GM18951 (cell line): ENCODE measurements at regions not wholly inside any gene's neighbourhood (a gene's known extent, or its start where the extent isn't known, plus 50 kb on each side); places are given as distances from the start of the nearest gene placed in this dataset.

Source experiments
- POLR2A ChIP-seq: IDR thresholded peaks from 4 replicates; pipeline ENCODE4 v1.6.1; 2011; ENCODE audit warnings: mild to moderate bottlenecking; ENCODE audit not compliant: insufficient read length, insufficient read depth; ENCODE audit errors: extremely low read depth
- in situ Hi-C: fragments of 300-500 bp; cut with MboI; formaldehyde crosslinking; loops from one replicate; pipeline ENCODE4 v1.12.0; 2022; ENCODE audit warnings: low sequenced_read_pairs, mixed read lengths, inconsistent platforms; ENCODE audit not compliant: unreplicated experiment

DNA sequence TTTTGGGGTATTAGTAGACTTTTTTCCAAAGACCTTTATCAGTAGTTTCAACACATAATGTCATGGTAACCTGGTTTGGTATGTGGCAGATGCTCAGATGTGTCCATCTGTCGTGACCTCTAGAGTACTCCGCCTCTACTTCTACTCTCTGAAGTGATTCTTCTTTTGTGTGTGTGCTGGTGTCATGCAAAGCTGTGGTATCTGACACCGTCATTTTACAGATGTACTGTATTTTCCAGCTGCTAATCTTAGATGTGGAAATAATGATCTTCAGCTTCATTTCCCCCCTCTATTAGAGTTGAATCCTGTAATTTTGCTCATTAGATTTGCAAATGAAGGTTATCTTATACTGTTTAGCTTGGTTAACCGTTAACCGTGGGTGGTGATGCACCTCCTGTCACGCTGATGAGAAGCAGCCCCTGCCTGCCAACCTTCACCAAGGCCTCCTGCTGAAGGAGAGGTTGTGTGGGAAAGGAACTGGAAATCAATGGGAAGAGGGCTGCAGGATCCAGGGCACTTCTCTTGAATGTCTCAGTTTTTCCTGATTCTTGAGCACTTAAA, 222.4 kb upstream of the AMIGO2 start:
- in situ Hi-C loops, result no loop called here
- no peak for TF ChIP-seq POLR2A

DNA sequence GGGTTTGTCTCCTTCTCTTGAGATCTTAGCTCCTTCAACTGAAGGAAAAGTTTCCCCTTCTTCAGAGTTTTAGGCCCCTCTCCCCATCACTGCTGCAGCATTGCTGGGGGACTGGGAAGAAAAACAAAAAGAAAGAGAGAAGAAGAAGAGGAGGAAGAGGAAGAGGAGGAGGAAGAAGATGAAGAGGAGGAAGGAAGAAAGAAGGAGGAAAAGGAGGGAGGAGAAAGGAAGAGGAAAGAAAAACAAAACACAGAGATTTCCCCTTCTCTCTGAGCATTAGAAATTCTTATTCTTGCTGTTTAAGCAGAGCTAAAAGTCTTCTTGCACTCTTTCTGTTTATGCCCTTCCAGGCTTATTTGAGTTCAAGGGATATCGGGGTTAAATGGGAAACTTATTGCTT, 219.8 kb upstream of the AMIGO2 start:
- in situ Hi-C loops, result no loop called here
- no peak for TF ChIP-seq POLR2A

DNA sequence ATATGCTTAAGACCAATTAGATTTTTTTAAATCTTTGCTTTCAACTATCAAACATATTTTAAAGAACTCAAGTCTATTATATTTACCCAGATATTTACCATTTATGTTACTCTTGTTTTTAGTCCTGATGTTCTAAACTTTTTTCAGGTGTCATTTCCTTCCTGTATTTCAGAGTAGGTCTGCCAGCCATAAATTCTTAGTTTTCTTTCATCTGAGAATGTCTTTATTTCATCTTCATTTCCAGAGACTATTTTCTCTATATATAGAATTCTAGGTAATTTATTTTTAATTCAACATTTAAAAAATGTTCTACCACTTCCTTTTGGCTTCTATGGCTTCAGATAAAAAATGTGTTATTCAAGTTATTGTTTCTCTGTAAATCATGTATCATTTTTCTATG, 218.2 kb upstream of the AMIGO2 start:
- no peak for TF ChIP-seq POLR2A
- in situ Hi-C loops, result no loop called here

DNA sequence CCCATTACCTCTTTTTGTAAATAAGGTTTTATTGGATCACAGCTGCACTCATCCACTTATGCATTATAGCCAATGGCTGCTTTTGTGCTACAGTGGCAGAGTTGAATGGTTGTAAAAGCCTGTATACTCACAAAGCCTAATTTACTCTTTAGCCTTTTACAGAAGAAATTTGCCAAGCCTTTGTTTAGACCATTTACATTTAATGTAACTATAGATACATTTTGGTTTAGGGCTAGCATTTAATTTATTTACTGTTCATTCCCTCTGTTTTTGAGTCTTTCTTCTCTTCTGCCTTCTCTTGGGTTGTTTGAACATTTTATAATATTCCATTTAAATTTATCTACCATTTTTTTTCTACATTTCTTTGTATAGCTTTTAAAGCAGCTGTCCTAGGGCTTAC, 217.1 kb upstream of the AMIGO2 start:
- in situ Hi-C loops, result no loop called here
- no peak for TF ChIP-seq POLR2A

DNA sequence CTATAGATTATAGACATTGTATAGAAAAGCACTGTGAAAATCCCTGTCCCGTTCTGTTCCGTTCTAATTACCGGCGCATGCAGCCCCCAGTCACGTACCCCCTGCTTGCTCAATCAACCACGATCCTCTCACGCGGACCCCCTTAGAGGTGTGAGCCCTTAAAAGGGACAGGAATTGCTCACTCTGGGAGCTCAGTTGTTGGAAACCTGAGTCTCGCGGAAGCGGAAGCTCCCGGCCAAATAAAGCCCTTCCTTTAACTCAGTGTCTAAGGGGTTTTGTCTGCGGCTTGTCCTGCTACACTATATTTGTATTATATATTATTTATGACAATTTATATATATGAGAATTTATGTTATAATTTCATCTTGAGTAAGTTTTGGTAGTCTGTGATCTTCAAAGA, 213.6 kb upstream of the AMIGO2 start:
- TF ChIP-seq POLR2A, result no peak
- in situ Hi-C loops, result no loop called here

DNA sequence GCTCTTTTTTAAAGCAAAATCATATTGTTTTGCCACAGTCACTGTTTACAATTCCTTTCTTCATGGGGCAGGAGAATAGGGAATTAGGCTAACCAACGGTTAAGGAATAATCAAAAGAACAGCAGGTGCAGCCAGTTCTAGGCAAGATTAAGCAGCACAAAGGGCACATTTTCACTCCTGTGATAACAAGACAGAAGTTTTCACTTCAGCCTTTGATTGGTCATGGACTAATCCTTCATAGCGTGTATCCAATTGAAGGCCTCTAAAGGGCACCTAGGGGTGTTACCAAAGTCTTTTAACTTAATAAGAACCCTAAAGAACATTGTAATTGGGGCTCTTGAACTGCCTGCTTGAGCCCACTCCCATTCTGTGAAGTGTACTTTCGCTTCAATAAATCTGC, 206.9 kb upstream of the AMIGO2 start:
- in situ Hi-C loops, result no loop called here

More for the DNA sequence above, 206.9 kb upstream of the AMIGO2 start:
- no peak for TF ChIP-seq POLR2A
